ENCODE measurements at regions not wholly inside any gene's neighbourhood (a gene's known extent, or its start where the extent isn't known, plus 50 kb on each side); places are given as distances from the start of the nearest gene placed in this dataset.

GRCh38 chr2:154961676-154962075, 263.2 kb downstream of the KCNJ3 start:
- TF ChIP-seq CTCF (IDR thresholded peaks at IDR 0.05; ENCODE audit: low read depth, low read length), result no peak
- TF ChIP-seq EZH2phosphoT487 (IDR thresholded peaks at IDR 0.05; ENCODE audit: low read depth), result no peak
